Cardiac fibroblast (primary cell): ENCODE measurements at regions not wholly inside any gene's neighbourhood (a gene's known extent, or its start where the extent isn't known, plus 50 kb on each side); places are given as distances from the start of the nearest gene placed in this dataset.

ENCODE experiments used
- DNase-seq, 2 donors: peaks; one replicate each; pipeline versions ENCODE4 v3.0.0 to v3.0.0-alpha.2; 2010; ENCODE audit warnings: low read depth in 2 of 2
- H3K4me3 ChIP-seq, 2 donors: replicated peaks in 1 of 2; 1 replicate in 1 of 2; 2 replicates in 1 of 2; pipeline ENCODE4 v1.5.1; 2011; ENCODE audit warnings: low read depth in 2 of 2, low read length in 2 of 2, mild to moderate bottlenecking in 2 of 2, moderate library complexity in 1 of 2
- TF ChIP-seq, protein P1 (sequence below): IDR thresholded peaks from one replicate; pipeline ENCODE4 v1.5.1; 2011; ENCODE audit warnings: low read depth, mild to moderate bottlenecking, low read length, inconsistent platforms

DNA sequence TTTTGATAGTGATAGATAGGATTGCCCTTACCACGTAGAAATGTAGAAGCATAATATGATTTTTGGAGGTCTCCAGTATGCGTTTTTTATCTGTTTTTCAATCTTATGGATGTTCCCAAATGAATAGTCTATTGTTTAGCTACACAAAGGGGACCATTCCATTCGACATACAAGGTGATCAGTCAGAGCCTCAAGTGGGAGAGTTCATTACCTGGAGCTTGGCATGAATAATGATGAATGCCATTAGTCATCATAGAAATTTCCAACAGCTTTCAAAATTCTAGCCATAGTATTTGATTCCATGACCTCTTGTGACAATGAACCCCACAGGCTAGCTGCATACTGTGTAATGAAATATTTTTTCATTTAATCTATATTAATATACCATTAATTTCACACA lies 123.6 kb downstream of the PDHA2 start:
- H3K4me3 ChIP-seq = no peak overlapping the region
- peak in 1 of 2 donors; percentile 42 for DNase-seq
- TF ChIP-seq, protein P1, sequence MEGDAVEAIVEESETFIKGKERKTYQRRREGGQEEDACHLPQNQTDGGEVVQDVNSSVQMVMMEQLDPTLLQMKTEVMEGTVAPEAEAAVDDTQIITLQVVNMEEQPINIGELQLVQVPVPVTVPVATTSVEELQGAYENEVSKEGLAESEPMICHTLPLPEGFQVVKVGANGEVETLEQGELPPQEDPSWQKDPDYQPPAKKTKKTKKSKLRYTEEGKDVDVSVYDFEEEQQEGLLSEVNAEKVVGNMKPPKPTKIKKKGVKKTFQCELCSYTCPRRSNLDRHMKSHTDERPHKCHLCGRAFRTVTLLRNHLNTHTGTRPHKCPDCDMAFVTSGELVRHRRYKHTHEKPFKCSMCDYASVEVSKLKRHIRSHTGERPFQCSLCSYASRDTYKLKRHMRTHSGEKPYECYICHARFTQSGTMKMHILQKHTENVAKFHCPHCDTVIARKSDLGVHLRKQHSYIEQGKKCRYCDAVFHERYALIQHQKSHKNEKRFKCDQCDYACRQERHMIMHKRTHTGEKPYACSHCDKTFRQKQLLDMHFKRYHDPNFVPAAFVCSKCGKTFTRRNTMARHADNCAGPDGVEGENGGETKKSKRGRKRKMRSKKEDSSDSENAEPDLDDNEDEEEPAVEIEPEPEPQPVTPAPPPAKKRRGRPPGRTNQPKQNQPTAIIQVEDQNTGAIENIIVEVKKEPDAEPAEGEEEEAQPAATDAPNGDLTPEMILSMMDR = no peak

DNA sequence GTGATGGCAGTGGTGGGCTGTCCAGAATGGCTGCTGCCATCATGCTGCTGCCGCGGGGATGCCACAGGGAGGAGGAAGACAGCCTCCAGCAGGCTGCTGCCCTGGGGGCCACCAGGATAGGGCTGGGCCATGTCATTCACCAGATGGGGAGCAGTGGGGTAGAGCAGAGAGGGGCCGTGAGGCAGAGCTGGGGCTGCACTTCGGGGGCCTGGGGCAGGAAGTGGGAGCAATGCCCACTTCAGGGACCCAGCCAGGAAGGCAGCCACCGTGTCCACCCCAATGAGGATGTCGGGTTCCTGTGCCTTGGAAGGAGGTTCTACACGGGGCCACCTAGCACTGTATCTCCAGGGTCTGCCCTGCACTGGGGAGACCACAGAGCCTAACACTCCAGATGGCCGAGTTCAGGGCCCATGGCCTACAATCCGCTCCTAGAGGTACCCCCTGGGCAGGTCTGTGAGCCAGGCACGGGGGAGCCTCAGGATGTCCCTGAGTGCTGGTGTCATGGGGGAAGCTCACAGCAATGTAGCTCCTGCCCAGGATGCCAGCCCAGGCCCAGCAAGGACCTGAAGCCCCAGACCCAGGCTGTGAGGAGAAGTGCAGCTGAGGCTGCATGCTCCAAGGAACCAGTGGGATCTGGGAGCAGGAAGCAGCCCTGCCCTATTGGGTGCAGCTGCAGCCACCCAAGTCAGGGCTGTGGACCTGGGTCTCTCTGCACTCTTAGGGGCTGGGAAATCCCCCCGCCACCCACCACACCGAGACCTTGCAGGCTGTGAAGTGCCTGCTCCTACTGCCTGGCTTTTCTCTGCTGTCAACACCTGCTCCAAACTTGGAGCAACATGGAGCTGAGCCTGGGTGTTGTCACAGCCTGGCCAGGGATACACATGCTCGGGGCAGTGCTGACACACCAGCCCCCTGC lies 140.3 kb downstream of the PDHA2 start:
- TF ChIP-seq, protein P1 = no peak
- H3K4me3 ChIP-seq = no peak overlapping the region
- DNase-seq = no peak

DNA sequence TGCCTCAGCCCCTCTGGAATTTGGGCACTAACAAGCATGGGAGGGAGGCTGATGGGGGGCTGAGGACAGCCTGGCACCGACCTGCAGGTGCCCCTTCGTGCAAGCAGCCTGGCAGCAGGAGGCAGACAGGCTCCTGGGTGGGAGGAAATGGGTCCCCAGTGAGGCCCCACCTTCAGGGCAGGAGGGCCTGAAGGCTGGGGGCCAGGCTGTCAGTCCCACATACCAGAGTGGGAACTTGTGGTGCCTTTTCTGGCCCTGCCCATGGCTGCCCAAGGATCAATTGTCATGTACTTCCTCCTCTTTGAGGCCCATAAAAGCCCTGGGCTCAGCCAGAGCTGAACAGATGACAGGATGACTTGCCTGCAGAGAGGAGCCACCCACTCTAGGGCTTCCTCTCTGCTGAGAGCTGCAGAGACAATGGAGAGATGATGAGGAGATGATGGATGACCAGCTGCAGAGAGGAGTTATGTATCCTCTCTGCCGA lies 141.0 kb downstream of the PDHA2 start:
- no peak overlapping the region for H3K4me3 ChIP-seq
- DNase-seq = no peak
- TF ChIP-seq, protein P1 = no peak

DNA sequence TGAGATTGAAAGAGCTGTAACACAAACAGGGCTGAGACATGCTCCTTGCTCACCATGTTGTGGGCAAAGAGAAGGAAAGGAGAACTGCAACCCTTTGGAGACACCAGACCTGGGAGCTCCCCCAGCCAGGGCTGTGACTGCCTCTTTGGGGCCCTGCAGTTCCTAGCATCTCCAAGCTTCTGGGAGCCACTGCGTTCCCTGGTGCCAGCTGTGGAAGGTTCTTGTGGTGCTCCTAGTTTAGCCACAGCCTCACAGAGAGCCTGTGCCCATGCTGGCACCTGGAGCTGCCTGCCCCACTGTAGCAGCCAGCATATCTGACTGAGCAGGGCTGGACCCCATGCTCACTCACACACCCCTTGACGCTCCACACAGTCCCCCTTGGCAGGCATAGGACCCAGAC lies 141.7 kb downstream of the PDHA2 start:
- H3K4me3 ChIP-seq = no peak overlapping the region
- TF ChIP-seq, protein P1 = no peak
- DNase-seq = no peak

DNA sequence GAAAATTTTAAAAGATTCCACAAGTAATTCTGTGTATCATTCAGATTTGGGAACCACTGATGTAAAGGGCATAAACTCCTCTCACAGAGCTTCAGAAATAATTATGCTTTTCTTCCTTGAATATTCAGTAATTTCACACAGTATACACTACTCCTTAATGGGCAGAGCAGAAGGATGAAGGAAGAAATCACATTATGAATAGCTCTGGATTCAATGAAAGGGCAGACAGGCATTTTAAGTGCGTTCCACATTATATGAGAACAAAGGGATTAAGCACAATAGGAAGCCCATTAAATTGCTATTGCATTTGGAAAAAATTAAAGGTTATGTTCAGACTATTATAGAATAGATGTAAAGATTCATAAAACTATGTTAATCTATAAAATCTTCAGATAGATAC lies 142.6 kb downstream of the PDHA2 start:
- no peak overlapping the region for H3K4me3 ChIP-seq
- DNase-seq = no peak
- TF ChIP-seq, protein P1 = no peak

DNA sequence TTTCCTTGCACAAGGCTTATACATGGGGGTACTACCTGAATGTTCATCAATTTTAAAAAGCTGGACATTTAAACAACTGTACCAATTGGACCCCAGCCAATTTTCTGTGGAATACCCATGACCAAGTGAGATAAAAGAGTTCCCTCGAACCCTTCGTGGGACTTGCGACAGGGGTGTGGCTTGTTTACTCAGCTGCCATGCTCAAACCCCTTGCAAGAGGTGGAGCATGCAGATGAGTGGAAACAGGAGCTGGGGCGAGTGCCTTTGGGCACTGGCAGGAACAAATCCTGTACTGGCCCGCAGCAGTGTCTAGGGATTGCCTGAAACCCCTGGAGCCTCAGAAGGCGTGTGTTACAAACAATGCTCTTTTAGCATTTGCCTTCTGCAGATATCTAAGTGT lies 144.2 kb downstream of the PDHA2 start:
- TF ChIP-seq, protein P1 = no peak
- no peak for DNase-seq
- H3K4me3 ChIP-seq = no peak overlapping the region
